Nephron progenitor cell (in vitro differentiated cells): ENCODE measurements at regions not wholly inside any gene's neighbourhood (a gene's known extent, or its start where the extent isn't known, plus 50 kb on each side); places are given as distances from the start of the nearest gene placed in this dataset.

Experiments used
- DNase-seq: peaks from one replicate; pipeline ENCODE4 v3.0.0; 2021
- H3K27ac Mint-ChIP-seq: 2 replicates; pipeline ENCODE4 v1.8.0; 2021; ENCODE audit warnings: mild to moderate bottlenecking, moderate library complexity, mixed read lengths
- H3K27me3 Mint-ChIP-seq: 2 replicates; pipeline ENCODE4 v1.8.0; 2021; ENCODE audit warnings: mild to moderate bottlenecking, low read depth, mixed read lengths; ENCODE audit not compliant: poor library complexity
- H3K36me3 Mint-ChIP-seq: 2 replicates; pipeline ENCODE4 v1.8.0; 2021; ENCODE audit warnings: low read depth, mixed read lengths
- H3K4me1 Mint-ChIP-seq: 2 replicates; pipeline ENCODE4 v1.8.0; 2021; ENCODE audit warnings: mixed read lengths
- H3K4me3 Mint-ChIP-seq: 2 replicates; pipeline ENCODE4 v1.8.0; 2021; ENCODE audit warnings: mild to moderate bottlenecking, moderate library complexity, mixed read lengths
- H3K9me3 Mint-ChIP-seq: 2 replicates; pipeline ENCODE4 v1.8.0; 2021; ENCODE audit warnings: mild to moderate bottlenecking, moderate library complexity, mixed read lengths
- CTCF ChIP-seq: fragments of 200-600 bp; sonication (generic); IDR thresholded peaks from 2 replicates; pipeline ENCODE4 v1.5.0; 2021; ENCODE audit warnings: antibody characterized with exemption

DNA sequence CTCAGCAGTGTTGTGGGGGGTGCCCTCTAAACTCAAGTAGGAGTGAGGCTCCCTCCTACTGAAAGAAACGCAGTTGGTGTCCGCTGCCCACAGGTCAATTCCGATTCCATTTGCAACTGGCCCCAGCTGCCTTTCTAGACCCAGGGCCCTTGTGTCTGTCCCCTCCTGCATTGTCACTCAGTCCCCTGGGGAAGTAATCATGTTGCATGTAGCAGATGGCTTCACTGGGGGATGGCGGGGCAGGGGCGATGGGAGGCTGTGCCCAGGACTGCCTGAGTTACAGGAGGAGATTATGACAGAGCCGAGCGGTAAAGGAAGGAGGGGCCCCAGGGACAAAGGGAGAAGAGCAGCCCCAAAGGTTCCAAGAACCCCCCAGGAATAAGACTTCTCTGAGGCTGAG is 62.5 kb upstream of the SH3RF3 start:
- Mint-ChIP-seq H3K27me3 (no peaks in the 10 kb centered on the region), H3K27ac (peak overlapping the region; percentile 87), H3K36me3 (no peaks in the 10 kb centered on the region), H3K9me3 (no peaks in the 10 kb centered on the region), H3K4me1 (peaks cover 78% of the 10 kb centered on the region), H3K4me3 (no peak overlapping the region)
- no peak for TF ChIP-seq CTCF
- DNase-seq: no peak

GRCh38 chr2:109065391-109065734 is 63.6 kb upstream of the SH3RF3 start:
- TF ChIP-seq CTCF: no peak
- Mint-ChIP-seq H3K4me3 (no peak overlapping the region), H3K36me3 (no peaks in the 10 kb centered on the region), H3K27me3 (no peaks in the 10 kb centered on the region), H3K4me1 (peaks cover 82% of the 10 kb centered on the region), H3K27ac (peak overlapping the region; percentile 68), H3K9me3 (no peaks in the 10 kb centered on the region)
- no peak for DNase-seq

GRCh38 chr2:109064660-109065390 is 64.2 kb upstream of the SH3RF3 start:
- peak overlapping the region; percentile 68 for H3K27ac Mint-ChIP-seq
- no peaks in the 10 kb centered on the region for H3K9me3 Mint-ChIP-seq
- peaks cover 80% of the 10 kb centered on the region for H3K4me1 Mint-ChIP-seq
- H3K27me3 Mint-ChIP-seq: peaks cover 5% of the 10 kb centered on the region
- no peak for DNase-seq
- no peak overlapping the region for H3K4me3 Mint-ChIP-seq
- TF ChIP-seq CTCF: no peak
- no peaks in the 10 kb centered on the region for H3K36me3 Mint-ChIP-seq

DNA sequence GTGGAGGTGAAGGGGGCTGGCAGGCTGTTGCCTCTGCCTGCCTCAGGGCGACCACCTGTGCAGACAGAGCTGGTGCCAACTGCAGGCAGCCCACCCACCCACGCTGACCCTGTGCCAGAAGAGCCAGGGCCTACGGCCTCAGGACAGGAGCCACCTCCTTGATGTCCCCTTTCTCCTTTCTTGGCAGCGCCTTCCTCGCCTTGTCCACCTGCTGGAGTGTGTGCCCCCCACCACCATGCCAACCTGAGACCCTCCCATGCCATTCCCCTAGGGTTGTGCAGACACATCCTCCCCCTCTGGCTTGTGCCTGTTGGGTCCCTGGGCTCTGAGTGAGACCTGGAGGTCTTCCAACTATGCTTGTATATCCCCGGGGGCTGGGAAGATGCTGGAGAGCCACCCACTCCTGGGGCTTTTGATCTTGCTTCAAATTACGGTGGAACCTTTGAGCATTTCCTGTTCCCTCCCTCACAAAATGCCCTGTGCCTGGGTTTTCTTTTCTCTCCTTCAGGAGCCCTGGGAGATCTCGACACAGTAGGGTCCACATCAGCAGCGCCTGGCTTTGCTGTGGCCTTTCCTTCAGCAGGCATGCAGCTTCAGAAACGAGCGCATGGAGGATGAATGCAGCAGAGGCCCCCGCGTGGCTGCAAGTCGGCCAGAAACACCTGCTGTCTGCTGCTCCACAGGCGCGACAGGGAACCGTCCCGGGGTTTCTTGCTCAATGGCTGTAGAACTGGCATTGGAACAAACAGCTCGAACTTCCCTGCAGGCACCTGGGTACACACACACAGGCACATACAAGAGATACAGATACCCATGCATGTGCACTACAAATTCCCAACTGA is 65.9 kb upstream of the SH3RF3 start:
- Mint-ChIP-seq H3K27me3 (peaks cover 8% of the 10 kb centered on the region), H3K27ac (peak overlapping the region; percentile 57), H3K4me3 (no peak overlapping the region), H3K4me1 (peaks cover 78% of the 10 kb centered on the region), H3K9me3 (no peaks in the 10 kb centered on the region), H3K36me3 (no peaks in the 10 kb centered on the region)
- DNase-seq: no peak
- TF ChIP-seq CTCF: no peak

GRCh38 chr2:109062145-109062858 is 66.7 kb upstream of the SH3RF3 start:
- Mint-ChIP-seq H3K9me3 (no peaks in the 10 kb centered on the region), H3K27ac (no peak overlapping the region), H3K27me3 (peaks cover 8% of the 10 kb centered on the region), H3K36me3 (no peaks in the 10 kb centered on the region), H3K4me3 (no peak overlapping the region), H3K4me1 (peaks cover 78% of the 10 kb centered on the region)
- no peak for DNase-seq
- no peak for TF ChIP-seq CTCF
